Fibroblast of the aortic adventitia (primary cell): ENCODE measurements at regions not wholly inside any gene's neighbourhood (a gene's known extent, or its start where the extent isn't known, plus 50 kb on each side); places are given as distances from the start of the nearest gene placed in this dataset.

Experiments
- DNase-seq: peaks from one replicate; pipeline ENCODE4 v3.0.0-alpha.2; 2010; ENCODE audit warnings: low read depth
- H3K4me3 ChIP-seq: 2 replicates; pipeline ENCODE4 v1.5.1; 2011; ENCODE audit warnings: low read depth, mild to moderate bottlenecking, control low read depth, low read length, moderate library complexity
- TF ChIP-seq, protein P1 (sequence below): IDR thresholded peaks from 2 replicates; pipeline ENCODE4 v1.5.1; 2011; ENCODE audit warnings: mild to moderate bottlenecking, low read length, control low read depth, inconsistent platforms; ENCODE audit not compliant: insufficient read depth

DNA sequence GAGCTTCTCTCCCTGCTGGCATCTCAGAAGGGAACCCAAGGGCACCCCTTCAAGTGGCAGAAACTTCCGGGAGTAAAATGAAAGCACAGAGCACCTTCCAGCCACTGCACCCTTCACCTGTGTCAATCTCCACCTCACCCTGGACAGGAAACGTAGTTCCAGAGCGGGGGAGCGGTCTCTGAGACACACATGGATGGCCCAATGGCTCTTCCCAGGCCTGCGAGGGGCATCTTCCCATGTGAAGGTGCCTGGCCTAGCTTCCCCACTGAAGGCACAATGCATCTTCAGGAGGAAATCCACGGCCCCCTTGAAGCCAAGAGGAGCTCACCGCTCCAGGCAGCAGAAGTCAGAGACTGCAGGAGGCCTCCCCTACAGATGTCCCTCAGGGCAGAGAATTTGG, 234.2 kb downstream of the BRD1 start:
- no peak for DNase-seq
- no peak overlapping the region for H3K4me3 ChIP-seq
- TF ChIP-seq, protein P1, sequence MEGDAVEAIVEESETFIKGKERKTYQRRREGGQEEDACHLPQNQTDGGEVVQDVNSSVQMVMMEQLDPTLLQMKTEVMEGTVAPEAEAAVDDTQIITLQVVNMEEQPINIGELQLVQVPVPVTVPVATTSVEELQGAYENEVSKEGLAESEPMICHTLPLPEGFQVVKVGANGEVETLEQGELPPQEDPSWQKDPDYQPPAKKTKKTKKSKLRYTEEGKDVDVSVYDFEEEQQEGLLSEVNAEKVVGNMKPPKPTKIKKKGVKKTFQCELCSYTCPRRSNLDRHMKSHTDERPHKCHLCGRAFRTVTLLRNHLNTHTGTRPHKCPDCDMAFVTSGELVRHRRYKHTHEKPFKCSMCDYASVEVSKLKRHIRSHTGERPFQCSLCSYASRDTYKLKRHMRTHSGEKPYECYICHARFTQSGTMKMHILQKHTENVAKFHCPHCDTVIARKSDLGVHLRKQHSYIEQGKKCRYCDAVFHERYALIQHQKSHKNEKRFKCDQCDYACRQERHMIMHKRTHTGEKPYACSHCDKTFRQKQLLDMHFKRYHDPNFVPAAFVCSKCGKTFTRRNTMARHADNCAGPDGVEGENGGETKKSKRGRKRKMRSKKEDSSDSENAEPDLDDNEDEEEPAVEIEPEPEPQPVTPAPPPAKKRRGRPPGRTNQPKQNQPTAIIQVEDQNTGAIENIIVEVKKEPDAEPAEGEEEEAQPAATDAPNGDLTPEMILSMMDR, result no peak

DNA sequence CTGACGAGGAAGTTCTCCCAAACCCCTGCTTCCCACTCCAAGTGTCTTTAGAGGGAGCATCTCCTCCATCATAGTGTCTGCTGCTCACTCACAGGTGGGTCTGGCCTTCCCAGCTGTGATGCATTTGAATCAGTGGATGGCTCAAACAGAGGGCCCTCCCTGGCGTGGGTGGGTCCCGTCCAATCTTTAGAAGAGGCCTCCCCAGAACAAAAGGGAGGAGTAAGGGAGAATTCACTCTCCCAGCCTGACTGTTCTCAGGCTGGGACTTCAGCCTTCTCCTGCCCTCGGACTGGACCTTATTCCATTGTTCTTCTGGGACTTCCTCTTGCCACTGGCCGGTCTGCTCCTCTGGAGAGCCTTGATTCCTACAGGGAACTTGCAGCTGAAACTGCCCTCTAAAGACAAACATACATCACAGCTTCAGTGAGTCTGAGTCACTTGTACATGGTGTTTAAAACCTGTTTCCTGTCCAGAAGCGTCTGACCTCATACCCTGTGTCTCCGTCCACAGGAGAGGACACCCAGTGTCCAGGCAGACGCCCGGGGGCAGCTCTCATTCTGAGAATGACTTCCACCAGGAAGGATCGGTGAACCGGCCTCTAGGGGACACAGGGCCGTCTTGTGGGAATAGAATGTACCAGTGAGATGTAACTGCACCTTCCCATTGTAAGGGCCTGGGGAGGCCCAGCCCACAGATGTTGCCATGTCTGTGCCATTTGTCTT, 234.7 kb downstream of the BRD1 start:
- TF ChIP-seq, protein P1, result no peak
- no peak for DNase-seq

DNA sequence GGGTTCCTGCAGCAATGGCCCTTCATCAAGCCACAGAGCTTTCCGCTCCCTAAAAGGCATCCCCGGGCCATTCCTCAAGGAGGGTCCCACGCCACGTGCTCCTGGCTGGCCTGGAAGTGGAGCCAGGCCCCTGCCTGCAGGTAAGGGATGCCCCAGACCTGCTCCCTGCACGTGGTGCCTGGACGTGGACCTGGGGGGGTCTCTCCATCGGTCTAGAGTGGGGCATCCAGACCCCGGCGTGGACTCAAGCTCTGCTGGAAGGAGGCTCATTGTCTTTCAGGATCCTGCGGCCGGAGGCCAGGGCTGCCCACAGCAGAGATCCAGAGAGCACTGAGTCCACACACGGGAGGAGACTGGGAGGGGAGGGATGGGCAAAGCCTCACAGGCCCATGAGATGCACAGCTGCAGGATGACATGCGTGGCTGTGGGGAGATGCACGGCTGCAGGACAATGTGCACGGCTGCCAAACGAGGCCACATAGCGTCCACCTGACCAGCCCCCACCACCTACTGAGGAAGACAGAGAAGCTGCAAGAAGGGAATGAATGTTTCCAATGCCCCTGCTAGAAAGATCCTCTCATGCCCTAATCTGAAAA, 236.7 kb downstream of the BRD1 start:
- TF ChIP-seq, protein P1, result no peak
- no peak for DNase-seq
- H3K4me3 ChIP-seq, result no peak overlapping the region

More for the DNA sequence above, 234.7 kb downstream of the BRD1 start:
- no peak overlapping the region for H3K4me3 ChIP-seq

DNA sequence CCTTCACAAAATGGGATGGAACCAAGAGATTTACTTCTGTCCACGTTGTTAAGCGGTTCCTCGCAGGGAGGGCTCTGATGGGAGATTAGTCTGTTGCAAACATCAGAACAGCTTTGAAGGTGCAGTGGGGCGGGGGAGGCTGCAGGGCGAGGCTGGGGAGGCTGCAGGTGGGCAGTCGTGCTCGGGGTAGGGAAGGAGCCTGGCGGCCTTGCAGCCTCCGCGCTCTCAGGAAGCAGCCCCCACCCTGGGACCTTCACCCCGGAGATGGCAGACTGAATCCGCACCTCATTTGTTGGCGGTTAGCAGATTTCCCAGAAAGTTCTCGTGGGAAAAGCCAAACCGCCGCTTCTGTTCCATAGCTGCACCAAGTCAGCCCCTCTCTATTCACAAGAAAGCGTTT, 237.3 kb downstream of the BRD1 start:
- no peak overlapping the region for H3K4me3 ChIP-seq
- TF ChIP-seq, protein P1, result no peak
- DNase-seq, result no peak

DNA sequence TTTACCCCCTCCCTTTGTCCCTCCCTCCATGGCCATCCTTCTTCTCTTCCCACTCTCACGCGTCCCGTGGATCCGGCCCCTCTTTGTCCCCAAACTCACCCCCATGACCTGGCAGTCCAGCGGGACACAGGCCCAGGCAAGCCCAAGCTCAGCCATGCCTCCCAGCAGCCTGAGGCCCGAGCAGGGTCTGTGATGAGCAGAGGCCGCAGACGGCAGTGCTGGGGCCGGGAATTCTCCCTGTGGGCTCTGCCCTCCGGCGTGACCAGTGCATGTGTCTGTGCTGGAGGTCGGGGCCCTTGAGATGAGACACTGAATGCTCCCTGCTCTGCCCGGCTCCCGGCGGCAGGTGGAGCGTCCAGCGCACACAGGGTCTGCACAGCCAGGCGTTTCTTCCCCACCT, 237.9 kb downstream of the BRD1 start:
- DNase-seq, result no peak
- H3K4me3 ChIP-seq, result no peak overlapping the region
- TF ChIP-seq, protein P1, result no peak

DNA sequence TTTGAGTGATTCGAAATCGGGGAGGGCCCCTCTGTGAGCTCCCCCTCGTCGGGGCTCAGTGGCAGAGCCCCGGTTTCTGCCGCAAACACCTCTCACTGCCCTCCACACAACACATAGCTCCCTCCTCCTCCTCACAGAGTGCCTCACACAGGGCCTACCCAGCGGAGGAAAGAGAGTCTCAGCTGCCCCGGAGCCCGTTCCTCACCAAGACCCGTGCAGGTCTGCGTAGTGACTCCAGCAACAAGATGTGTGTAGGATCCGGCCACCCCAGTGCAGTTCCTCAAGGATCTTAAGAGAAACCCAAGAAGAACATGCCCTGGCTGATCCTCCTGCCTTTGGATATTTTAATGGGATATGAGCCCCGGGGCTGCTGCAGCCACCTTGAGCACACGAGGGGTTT, 238.4 kb downstream of the BRD1 start:
- DNase-seq, result no peak
- TF ChIP-seq, protein P1, result no peak
- no peak overlapping the region for H3K4me3 ChIP-seq
